ENCODE measurements at regions not wholly inside any gene's neighbourhood (a gene's known extent, or its start where the extent isn't known, plus 50 kb on each side); places are given as distances from the start of the nearest gene placed in this dataset.

DNA sequence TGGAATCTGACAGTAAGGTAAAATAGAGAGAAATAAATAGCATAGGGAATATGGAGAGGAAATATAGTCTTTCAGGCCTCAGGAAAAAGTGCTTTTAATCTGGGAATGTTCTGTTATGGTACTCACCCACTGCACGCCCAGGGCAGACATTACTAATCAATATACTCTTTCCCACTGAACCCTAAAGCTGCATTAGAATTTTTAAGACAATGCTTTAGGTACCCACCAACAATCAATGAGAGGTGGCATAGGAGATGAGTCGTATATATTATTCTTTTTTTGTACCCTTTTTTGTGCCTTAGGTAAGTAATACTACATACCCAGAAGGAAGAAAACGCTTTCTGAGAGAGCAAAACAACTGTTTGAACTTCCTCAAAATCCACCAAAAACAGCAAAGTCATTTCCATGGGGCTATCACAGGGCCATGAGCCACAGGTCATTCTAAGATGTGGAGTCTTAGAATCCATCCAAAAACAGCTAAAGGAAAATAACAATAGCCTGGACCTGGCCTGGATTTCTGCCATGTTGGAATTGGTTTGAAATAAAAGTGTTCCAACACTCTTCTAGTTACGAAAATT is 542.1 kb downstream of the XYLT1 start:
- TF ChIP-seq, protein P1, sequence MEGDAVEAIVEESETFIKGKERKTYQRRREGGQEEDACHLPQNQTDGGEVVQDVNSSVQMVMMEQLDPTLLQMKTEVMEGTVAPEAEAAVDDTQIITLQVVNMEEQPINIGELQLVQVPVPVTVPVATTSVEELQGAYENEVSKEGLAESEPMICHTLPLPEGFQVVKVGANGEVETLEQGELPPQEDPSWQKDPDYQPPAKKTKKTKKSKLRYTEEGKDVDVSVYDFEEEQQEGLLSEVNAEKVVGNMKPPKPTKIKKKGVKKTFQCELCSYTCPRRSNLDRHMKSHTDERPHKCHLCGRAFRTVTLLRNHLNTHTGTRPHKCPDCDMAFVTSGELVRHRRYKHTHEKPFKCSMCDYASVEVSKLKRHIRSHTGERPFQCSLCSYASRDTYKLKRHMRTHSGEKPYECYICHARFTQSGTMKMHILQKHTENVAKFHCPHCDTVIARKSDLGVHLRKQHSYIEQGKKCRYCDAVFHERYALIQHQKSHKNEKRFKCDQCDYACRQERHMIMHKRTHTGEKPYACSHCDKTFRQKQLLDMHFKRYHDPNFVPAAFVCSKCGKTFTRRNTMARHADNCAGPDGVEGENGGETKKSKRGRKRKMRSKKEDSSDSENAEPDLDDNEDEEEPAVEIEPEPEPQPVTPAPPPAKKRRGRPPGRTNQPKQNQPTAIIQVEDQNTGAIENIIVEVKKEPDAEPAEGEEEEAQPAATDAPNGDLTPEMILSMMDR (IDR thresholded peaks at IDR 0.05): no peak
- no peak for TF ChIP-seq ZFX (IDR thresholded peaks at IDR 0.05; ENCODE audit: borderline replicate concordance)
